Caco-2 (cell line): ENCODE measurements at regions not wholly inside any gene's neighbourhood (a gene's known extent, or its start where the extent isn't known, plus 50 kb on each side); places are given as distances from the start of the nearest gene placed in this dataset.

ENCODE experiments used
- BruUV-seq: library from RNA; stranded (reverse); fragments of 400-500 nt; replicated peaks from 2 replicates; lab custom pipeline; 2021; lab: Mats Ljungman, UMichigan
- CTCF ChIA-PET: fragments of 300-600 bp; sonication (Branson Sonifier 250); formaldehyde crosslinking; loops from one replicate; lab custom pipeline; 2022; ENCODE audit warnings: antibody characterized with exemption; lab: Charles Lee
- POLR2A ChIA-PET: fragments of 300-600 bp; sonication (Branson Sonifier 250); formaldehyde crosslinking; loops from one replicate; lab custom pipeline; 2022; ENCODE audit warnings: antibody characterized with exemption; lab: Charles Lee
- DNase-seq, 2 experiments: peaks; one replicate each; pipeline versions ENCODE4 v3.0.0 to v3.0.0-alpha.2; 2020 to 2022
- H3K27me3 ChIP-seq: replicated peaks from 2 replicates; pipeline ENCODE4 v1.6.0; 2011; ENCODE audit warnings: low read length; ENCODE audit not compliant: control insufficient read depth, insufficient read depth
- H3K36me3 ChIP-seq: 2 replicates; pipeline ENCODE4 v1.5.1; 2011; ENCODE audit warnings: low read length; ENCODE audit not compliant: control insufficient read depth, insufficient read depth
- H3K4me1 ChIP-seq: fragments of 250-450 bp; sonication (Bioruptor Pico); 2 replicates; pipeline ENCODE4 v1.5.1; 2020; ENCODE audit warnings: mild to moderate bottlenecking
- H3K4me3 ChIP-seq: 2 replicates; pipeline ENCODE4 v1.5.1; 2011; ENCODE audit warnings: low read depth, mild to moderate bottlenecking, control low read depth, low read length
- H3K9me3 ChIP-seq: fragments of 250-450 bp; sonication (Bioruptor Pico); 2 replicates; pipeline ENCODE4 v1.5.1; 2020; ENCODE audit warnings: mild to moderate bottlenecking, moderate library complexity
- H3K27ac Mint-ChIP-seq: one replicate; pipeline ENCODE4 v1.8.0; 2022; ENCODE audit warnings: mixed read lengths; ENCODE audit not compliant: unreplicated experiment
- H3K27me3 Mint-ChIP-seq: one replicate; pipeline ENCODE4 v1.8.0; 2022; ENCODE audit warnings: mixed read lengths; ENCODE audit not compliant: insufficient read depth, unreplicated experiment
- H3K36me3 Mint-ChIP-seq: one replicate; pipeline ENCODE4 v1.8.0; 2022; ENCODE audit warnings: mild to moderate bottlenecking, mixed read lengths; ENCODE audit not compliant: insufficient read depth, unreplicated experiment
- H3K4me1 Mint-ChIP-seq: one replicate; pipeline ENCODE4 v1.8.0; 2022; ENCODE audit warnings: low read depth, mixed read lengths; ENCODE audit not compliant: unreplicated experiment
- H3K4me3 Mint-ChIP-seq: one replicate; pipeline ENCODE4 v1.8.0; 2022; ENCODE audit warnings: mild to moderate bottlenecking, moderate library complexity, mixed read lengths; ENCODE audit not compliant: unreplicated experiment
- H3K9me3 Mint-ChIP-seq: one replicate; pipeline ENCODE4 v1.8.0; 2022; ENCODE audit warnings: mixed read lengths; ENCODE audit not compliant: unreplicated experiment
- intact Hi-C: fragments of 100-400 bp; cut with micrococcal nuclease; formaldehyde crosslinking; loops from one replicate; pipeline ENCODE4 v1.10.0; 2022; ENCODE audit not compliant: unreplicated experiment
- TF ChIP-seq, protein P1 (sequence below), 2 experiments: fragments of 200-600 bp in 1 of 2; IDR thresholded peaks; 1 replicate in 1 of 2; 2 replicates in 1 of 2; pipeline versions ENCODE4 v1.5.1 to v1.8.0; 2011 to 2022; ENCODE audit warnings: antibody characterized with exemption in 1 of 2, control low read depth in 1 of 2, inconsistent platforms in 1 of 2, low read depth in 1 of 2, low read length in 1 of 2, mild to moderate bottlenecking in 1 of 2, moderate library complexity in 1 of 2; ENCODE audit not compliant: insufficient read depth in 1 of 2, severe bottlenecking in 1 of 2, unreplicated experiment in 1 of 2

DNA sequence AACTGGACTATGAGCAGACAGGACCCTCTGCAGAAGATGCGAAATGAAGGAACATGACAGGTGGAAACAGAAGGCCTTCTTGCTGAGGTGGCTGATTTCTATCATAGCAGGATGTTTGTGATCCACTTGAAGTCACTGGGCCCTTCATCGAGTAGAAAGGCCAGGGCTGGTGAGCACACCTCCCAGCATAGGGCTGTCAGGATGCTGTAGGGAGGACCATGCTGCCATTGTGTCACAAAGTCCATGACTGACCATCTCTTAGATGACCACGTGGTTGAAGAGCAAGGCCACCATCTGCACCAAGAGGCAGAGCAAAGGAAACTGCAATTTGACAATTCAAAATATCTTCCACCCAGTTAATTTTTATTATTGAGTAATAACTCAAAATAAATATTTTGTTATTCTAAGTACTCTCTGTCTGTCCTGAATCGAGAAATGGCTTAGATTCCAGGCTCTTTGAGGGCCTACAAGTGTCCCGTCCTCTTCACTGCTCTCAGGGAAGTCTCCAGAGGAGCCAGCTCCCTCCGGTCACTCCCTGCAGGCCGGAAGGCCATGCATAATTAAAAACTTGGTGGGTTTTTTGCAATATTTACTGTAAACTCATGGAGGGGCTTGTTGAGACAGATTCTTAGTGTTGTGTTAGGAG lies 249.3 kb upstream of the ZMIZ1 start:
- Mint-ChIP-seq H3K36me3 (no peaks in the 10 kb centered on the region), H3K9me3 (no peaks in the 10 kb centered on the region), H3K27ac (no peak overlapping the region), H3K4me1 (no peaks in the 10 kb centered on the region), H3K27me3 (no peaks in the 10 kb centered on the region), H3K4me3 (no peak overlapping the region)
- TF ChIP-seq, protein P1, sequence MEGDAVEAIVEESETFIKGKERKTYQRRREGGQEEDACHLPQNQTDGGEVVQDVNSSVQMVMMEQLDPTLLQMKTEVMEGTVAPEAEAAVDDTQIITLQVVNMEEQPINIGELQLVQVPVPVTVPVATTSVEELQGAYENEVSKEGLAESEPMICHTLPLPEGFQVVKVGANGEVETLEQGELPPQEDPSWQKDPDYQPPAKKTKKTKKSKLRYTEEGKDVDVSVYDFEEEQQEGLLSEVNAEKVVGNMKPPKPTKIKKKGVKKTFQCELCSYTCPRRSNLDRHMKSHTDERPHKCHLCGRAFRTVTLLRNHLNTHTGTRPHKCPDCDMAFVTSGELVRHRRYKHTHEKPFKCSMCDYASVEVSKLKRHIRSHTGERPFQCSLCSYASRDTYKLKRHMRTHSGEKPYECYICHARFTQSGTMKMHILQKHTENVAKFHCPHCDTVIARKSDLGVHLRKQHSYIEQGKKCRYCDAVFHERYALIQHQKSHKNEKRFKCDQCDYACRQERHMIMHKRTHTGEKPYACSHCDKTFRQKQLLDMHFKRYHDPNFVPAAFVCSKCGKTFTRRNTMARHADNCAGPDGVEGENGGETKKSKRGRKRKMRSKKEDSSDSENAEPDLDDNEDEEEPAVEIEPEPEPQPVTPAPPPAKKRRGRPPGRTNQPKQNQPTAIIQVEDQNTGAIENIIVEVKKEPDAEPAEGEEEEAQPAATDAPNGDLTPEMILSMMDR (IDR thresholded peaks at IDR 0.05; ENCODE audit: insufficient read depth in 1 of 2, low read depth in 1 of 2, low read length in 1 of 2, severe bottlenecking in 1 of 2, unreplicated experiment in 1 of 2): no peak
- Histone ChIP-seq H3K9me3 (no peaks in the 10 kb centered on the region), H3K4me1 (no peaks in the 10 kb centered on the region), H3K4me3 (no peak overlapping the region), H3K36me3 (no peaks in the 10 kb centered on the region), H3K27me3 (no peaks in the 10 kb centered on the region)
- CTCF ChIA-PET: no interaction called here
- intact Hi-C loops: no loop called here
- POLR2A ChIA-PET: no interaction called here
- BruUV-seq: no TSS peak
- no peak for DNase-seq

DNA sequence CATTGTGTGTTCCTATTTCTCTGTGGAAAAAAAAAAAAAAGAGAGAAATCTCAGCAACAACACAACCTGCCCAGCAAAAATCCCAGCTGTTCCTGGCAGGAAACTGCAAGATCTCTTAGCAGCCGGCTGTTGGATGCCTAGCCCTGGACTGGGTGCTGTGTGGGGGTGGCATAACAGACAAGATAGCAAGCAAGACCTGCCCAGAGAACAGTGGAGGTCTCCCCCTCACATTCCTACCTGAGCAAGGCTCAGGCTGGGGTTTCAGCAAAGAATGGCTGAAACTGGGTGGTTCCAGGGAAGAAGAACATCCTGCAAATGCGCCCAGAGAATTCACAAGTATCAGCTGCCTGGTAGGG lies 248.8 kb upstream of the ZMIZ1 start:
- TF ChIP-seq, protein P1 (IDR thresholded peaks at IDR 0.05; ENCODE audit: insufficient read depth in 1 of 2, low read depth in 1 of 2, low read length in 1 of 2, severe bottlenecking in 1 of 2, unreplicated experiment in 1 of 2): no peak
- no TSS peak for BruUV-seq
- Histone ChIP-seq H3K27me3 (no peaks in the 10 kb centered on the region), H3K36me3 (no peaks in the 10 kb centered on the region), H3K4me3 (no peak overlapping the region), H3K9me3 (no peaks in the 10 kb centered on the region), H3K4me1 (no peaks in the 10 kb centered on the region)
- intact Hi-C loops: no loop called here
- ChIA-PET CTCF (no interaction called here), POLR2A (no interaction called here)
- H3K27me3 Mint-ChIP-seq: no peaks in the 10 kb centered on the region
- no peak overlapping the region for H3K4me3 Mint-ChIP-seq
- no peaks in the 10 kb centered on the region for H3K9me3 Mint-ChIP-seq
- no peaks in the 10 kb centered on the region for H3K4me1 Mint-ChIP-seq
- no peak overlapping the region for H3K27ac Mint-ChIP-seq
- DNase-seq: no peak
- no peaks in the 10 kb centered on the region for H3K36me3 Mint-ChIP-seq

DNA sequence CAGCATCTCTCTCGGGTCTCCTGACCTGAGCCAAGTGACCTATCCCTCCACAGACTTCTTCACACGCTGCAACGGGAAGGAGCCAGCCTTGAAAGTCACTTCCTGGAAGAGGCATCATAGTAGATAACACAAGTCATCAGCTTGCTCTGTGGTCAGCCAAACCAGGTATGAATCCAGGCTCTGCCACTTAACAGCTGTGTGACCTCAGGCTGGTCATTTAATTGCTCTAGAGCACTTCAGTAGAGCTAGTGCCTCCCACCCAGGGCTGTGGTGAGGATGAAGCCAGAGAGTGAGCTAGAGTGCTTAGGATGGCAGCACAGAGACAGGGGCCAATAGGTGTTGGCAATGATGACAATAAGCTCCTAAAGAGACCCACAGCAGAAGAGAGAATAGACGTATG lies 247.7 kb upstream of the ZMIZ1 start:
- no peaks in the 10 kb centered on the region for H3K9me3 ChIP-seq
- ChIA-PET POLR2A (no interaction called here), CTCF (no interaction called here)
- H3K4me3 Mint-ChIP-seq: no peak overlapping the region
- H3K27me3 Mint-ChIP-seq: no peaks in the 10 kb centered on the region
- H3K36me3 ChIP-seq: no peaks in the 10 kb centered on the region
- TF ChIP-seq, protein P1 (IDR thresholded peaks at IDR 0.05; ENCODE audit: insufficient read depth in 1 of 2, low read depth in 1 of 2, low read length in 1 of 2, severe bottlenecking in 1 of 2, unreplicated experiment in 1 of 2): no peak
- H3K4me1 ChIP-seq: no peaks in the 10 kb centered on the region
- no peaks in the 10 kb centered on the region for H3K27me3 ChIP-seq
- no TSS peak for BruUV-seq
- H3K36me3 Mint-ChIP-seq: no peaks in the 10 kb centered on the region
- no peaks in the 10 kb centered on the region for H3K4me1 Mint-ChIP-seq
- no peaks in the 10 kb centered on the region for H3K9me3 Mint-ChIP-seq
- intact Hi-C loops: no loop called here
- H3K4me3 ChIP-seq: no peak overlapping the region
- H3K27ac Mint-ChIP-seq: no peak overlapping the region
- DNase-seq: no peak
